Vagina (tissue), 2 donors: ENCODE measurements at regions not wholly inside any gene's neighbourhood (a gene's known extent, or its start where the extent isn't known, plus 50 kb on each side); places are given as distances from the start of the nearest gene placed in this dataset.

Experiments used
- DNase-seq, 2 donors: peaks; one replicate each; pipeline ENCODE4 v3.0.0-alpha.2; 2017; ENCODE audit errors: extremely low spot score in 2 of 2
- H3K27ac ChIP-seq: fragments of 200-600 bp; sonication (generic); one replicate; pipeline ENCODE4 v1.5.1; 2019
- H3K27me3 ChIP-seq: fragments of 200-600 bp; sonication (generic); one replicate; pipeline ENCODE4 v1.5.1; 2019
- H3K36me3 ChIP-seq, 2 donors: fragments of 200-600 bp; sonication (generic); one replicate each; pipeline ENCODE4 v1.5.1; 2017 to 2019
- H3K4me1 ChIP-seq: fragments of 200-600 bp; sonication (generic); one replicate; pipeline ENCODE4 v1.5.1; 2019
- H3K4me3 ChIP-seq, 2 donors: fragments of 200-600 bp; sonication (generic); 1 replicate in 1 of 2; 2 replicates in 1 of 2; pipeline ENCODE4 v1.5.1; 2016 to 2019
- H3K9me3 ChIP-seq: fragments of 200-600 bp; sonication (generic); one replicate; pipeline ENCODE4 v1.5.1; 2019
- CTCF ChIP-seq, 3 experiments: fragments of 450-650 bp in 2 of 3; fragments of 200-600 bp in 1 of 3; sonication (generic) in 1 of 3; IDR thresholded peaks; one replicate each; pipeline ENCODE4 v1.5.1; 2017 to 2019; ENCODE audit warnings: antibody characterized with exemption in 3 of 3, mild to moderate bottlenecking in 2 of 3, moderate library complexity in 2 of 3
- POLR2A ChIP-seq, 2 donors: fragments of 450-650 bp; IDR thresholded peaks; one replicate each; pipeline ENCODE4 v1.6.1; 2017; ENCODE audit warnings: antibody characterized with exemption in 2 of 2, mild to moderate bottlenecking in 2 of 2, moderate library complexity in 2 of 2
- POLR2AphosphoS5 ChIP-seq, 2 donors: sonication (generic); formaldehyde crosslinking; IDR thresholded peaks; one replicate each; pipeline ENCODE4 v1.9.0; 2017; ENCODE audit warnings: antibody characterized with exemption in 2 of 2, mild to moderate bottlenecking in 2 of 2, low read depth in 1 of 2; ENCODE audit not compliant: insufficient read depth in 1 of 2
- intact Hi-C: fragments of 100-400 bp; cut with DNase I; formaldehyde crosslinking; loops from one replicate; pipeline ENCODE4 v1.15.1; 2023

GRCh38 chr12:60165781-60166180 lies 570.0 kb downstream of the SLC16A7 start:
- H3K9me3 ChIP-seq, result no peaks in the 10 kb centered on the region
- H3K4me3 ChIP-seq, result no peak overlapping the region
- H3K27ac ChIP-seq, result no peak overlapping the region
- no peaks in the 10 kb centered on the region for H3K4me1 ChIP-seq
- H3K27me3 ChIP-seq, result no peaks in the 10 kb centered on the region
- intact Hi-C loops, result no loop called here
- no peak for DNase-seq
- no peak for TF ChIP-seq POLR2A (IDR thresholded peaks at IDR 0.05)
- TF ChIP-seq POLR2AphosphoS5 (IDR thresholded peaks at IDR 0.05; ENCODE audit: insufficient read depth in 1 of 2, low read depth in 1 of 2), result no peak
- no peak for TF ChIP-seq CTCF (IDR thresholded peaks at IDR 0.05)
- no peaks in the 10 kb centered on the region for H3K36me3 ChIP-seq

GRCh38 chr12:60168441-60168840 lies 572.6 kb downstream of the SLC16A7 start:
- intact Hi-C loops, result no loop called here
- DNase-seq, result no peak
- TF ChIP-seq CTCF (IDR thresholded peaks at IDR 0.05) (no peak), POLR2AphosphoS5 (IDR thresholded peaks at IDR 0.05; ENCODE audit: insufficient read depth in 1 of 2, low read depth in 1 of 2) (no peak), POLR2A (IDR thresholded peaks at IDR 0.05) (no peak)
- H3K4me1 ChIP-seq, result no peaks in the 10 kb centered on the region
- H3K27ac ChIP-seq, result no peak overlapping the region
- no peaks in the 10 kb centered on the region for H3K9me3 ChIP-seq
- H3K36me3 ChIP-seq, result no peaks in the 10 kb centered on the region
- H3K4me3 ChIP-seq, result no peak overlapping the region
- H3K27me3 ChIP-seq, result no peaks in the 10 kb centered on the region

- no peak for DNase-seq
- intact Hi-C loops, result no loop called here
- Histone ChIP-seq H3K27ac (no peak overlapping the region), H3K36me3 (no peaks in the 10 kb centered on the region), H3K4me1 (no peaks in the 10 kb centered on the region), H3K27me3 (no peaks in the 10 kb centered on the region), H3K9me3 (no peaks in the 10 kb centered on the region), H3K4me3 (no peak overlapping the region)
- no peak for TF ChIP-seq POLR2AphosphoS5 (IDR thresholded peaks at IDR 0.05; ENCODE audit: insufficient read depth in 1 of 2, low read depth in 1 of 2)
- TF ChIP-seq POLR2A (IDR thresholded peaks at IDR 0.05), result no peak
- TF ChIP-seq CTCF (IDR thresholded peaks at IDR 0.05), result no peak
These were observed 574.1 kb downstream of the SLC16A7 start for GRCh38 chr12:60169904-60170303.

GRCh38 chr12:60172266-60173211 lies 576.7 kb downstream of the SLC16A7 start:
- Histone ChIP-seq H3K27me3 (no peaks in the 10 kb centered on the region), H3K9me3 (no peaks in the 10 kb centered on the region), H3K27ac (no peak overlapping the region), H3K36me3 (no peaks in the 10 kb centered on the region), H3K4me1 (no peaks in the 10 kb centered on the region), H3K4me3 (no peak overlapping the region)
- intact Hi-C loops, result no loop called here
- no peak for DNase-seq
- TF ChIP-seq POLR2A (IDR thresholded peaks at IDR 0.05) (no peak), CTCF (IDR thresholded peaks at IDR 0.05) (no peak), POLR2AphosphoS5 (IDR thresholded peaks at IDR 0.05; ENCODE audit: insufficient read depth in 1 of 2, low read depth in 1 of 2) (no peak)
